OCI-LY3 (cell line): ENCODE measurements at regions not wholly inside any gene's neighbourhood (a gene's known extent, or its start where the extent isn't known, plus 50 kb on each side); places are given as distances from the start of the nearest gene placed in this dataset.

ENCODE experiments used
- CTCF ChIP-seq: fragments of 200-600, 300-600 bp; sonication (generic); IDR thresholded peaks from 2 replicates; pipeline ENCODE4 v1.5.1; 2014; ENCODE audit warnings: antibody characterized with exemption, low read length, low read depth
- EZH2phosphoT487 ChIP-seq: fragments of 200-600 bp; shearing (Covaris generic); IDR thresholded peaks from 2 replicates; pipeline ENCODE4 v1.6.1; 2018; ENCODE audit warnings: antibody characterized with exemption, mixed run types, low read depth

DNA sequence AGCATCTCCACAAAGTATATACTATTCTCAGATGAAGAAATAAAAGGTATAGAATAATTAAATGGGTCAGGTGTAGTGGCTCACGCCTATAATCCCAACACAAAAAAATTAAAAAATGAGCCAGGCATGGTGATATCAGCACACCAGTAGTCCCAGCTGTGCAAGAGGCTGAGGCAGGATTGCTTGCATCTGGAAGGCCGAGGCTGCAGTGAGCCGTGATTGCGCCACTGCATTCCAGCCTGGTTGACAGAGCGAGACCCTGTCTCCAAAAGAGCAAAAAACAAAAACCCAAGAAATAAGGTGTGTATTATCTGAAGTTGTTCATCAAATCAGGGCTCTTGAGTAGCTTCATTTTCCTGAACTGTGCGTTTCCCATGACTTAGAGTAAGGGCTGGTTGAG lies 83.2 kb upstream of the MYO10 start:
- TF ChIP-seq CTCF, result no peak
- TF ChIP-seq EZH2phosphoT487, result no peak
